T-helper 9 cell (primary cell): ENCODE measurements at regions not wholly inside any gene's neighbourhood (a gene's known extent, or its start where the extent isn't known, plus 50 kb on each side); places are given as distances from the start of the nearest gene placed in this dataset.
"Not testable (repeated sequence)": the region's sequence is repeated elsewhere in the genome, so short reads cannot be mapped to it uniquely, and the experiment has no call there.

ENCODE experiments used
- DNase-seq: peaks from one replicate; pipeline ENCODE4 v3.0.0-alpha.2; 2020

- no peak for DNase-seq
Observed at GRCh38 chrX:118216087-118216486, 99.5 kb upstream of the KLHL13 start.

- no peak for DNase-seq
Observed at GRCh38 chrX:118216509-118216908, 99.9 kb upstream of the KLHL13 start.

GRCh38 chrX:118218079-118218478 lies 101.5 kb upstream of the KLHL13 start:
- DNase-seq, result no peak

GRCh38 chrX:118218940-118219339 lies 102.3 kb upstream of the KLHL13 start:
- DNase-seq, result no peak

GRCh38 chrX:118219866-118220265 lies 103.3 kb upstream of the KLHL13 start:
- DNase-seq, result no peak

- DNase-seq, result no peak
Observed at GRCh38 chrX:118220509-118220908, 103.9 kb upstream of the KLHL13 start.

GRCh38 chrX:118221270-118221669 lies 104.7 kb upstream of the KLHL13 start:
- DNase-seq, result no peak

GRCh38 chrX:118221733-118222132 lies 105.1 kb upstream of the KLHL13 start:
- no peak for DNase-seq

- no peak for DNase-seq
Observed at GRCh38 chrX:118222421-118222820, 105.8 kb upstream of the KLHL13 start.

GRCh38 chrX:118225711-118226428 lies 109.3 kb upstream of the KLHL13 start:
- DNase-seq, result no peak

- no peak for DNase-seq
Observed at GRCh38 chrX:118228041-118228440, 111.4 kb upstream of the KLHL13 start.

- DNase-seq, result no peak
Observed at GRCh38 chrX:118228456-118228855, 111.8 kb upstream of the KLHL13 start.

- DNase-seq, result no peak
Observed at GRCh38 chrX:118231464-118231863, 114.4 kb upstream of the WDR44 start.

GRCh38 chrX:118239178-118239870 lies 106.6 kb upstream of the WDR44 start:
- no peak for DNase-seq

GRCh38 chrX:118239913-118240698 lies 105.8 kb upstream of the WDR44 start:
- DNase-seq, result no peak

- not testable (repeated sequence) for DNase-seq
Observed at GRCh38 chrX:118246961-118247360, 98.9 kb upstream of the WDR44 start.

- DNase-seq, result no peak
Observed at GRCh38 chrX:118249146-118249545, 96.8 kb upstream of the WDR44 start.

GRCh38 chrX:118250445-118250844 lies 95.5 kb upstream of the WDR44 start:
- DNase-seq, result no peak

GRCh38 chrX:118251271-118251670 lies 94.6 kb upstream of the WDR44 start:
- DNase-seq, result no peak

GRCh38 chrX:118252967-118253366 lies 92.9 kb upstream of the WDR44 start:
- no peak for DNase-seq

GRCh38 chrX:118254611-118255010 lies 91.3 kb upstream of the WDR44 start:
- DNase-seq, result peak; percentile 16

- DNase-seq, result no peak
Observed at GRCh38 chrX:118255921-118256320, 90.0 kb upstream of the WDR44 start.

- no peak for DNase-seq
Observed at GRCh38 chrX:118257781-118258180, 88.1 kb upstream of the WDR44 start.

- DNase-seq, result no peak
Observed at GRCh38 chrX:118259213-118259612, 86.7 kb upstream of the WDR44 start.
